CD14-positive monocyte (primary cell): ENCODE measurements at regions not wholly inside any gene's neighbourhood (a gene's known extent, or its start where the extent isn't known, plus 50 kb on each side); places are given as distances from the start of the nearest gene placed in this dataset.

Source experiments
- DNase-seq, 3 donors: peaks; one replicate each; pipeline ENCODE4 v3.0.0-alpha.2; 2011 to 2022
- H2AFZ ChIP-seq: 2 replicates; pipeline ENCODE4 v1.6.0; 2012; ENCODE audit warnings: mild to moderate bottlenecking, low read depth, low read length, inconsistent platforms; ENCODE audit not compliant: insufficient read depth, poor library complexity, severe bottlenecking
- H3K27ac ChIP-seq, 2 donors: 1 replicate in 1 of 2; 2 replicates in 1 of 2; pipeline ENCODE4 v1.5.1; 2012 to 2013; ENCODE audit warnings: low read length in 2 of 2, control low read depth in 1 of 2, inconsistent platforms in 1 of 2, low read depth in 1 of 2, mild to moderate bottlenecking in 1 of 2
- H3K27me3 ChIP-seq, 2 donors: one replicate each; pipeline versions ENCODE4 v1.6.0 to v1.6.1; 2011 to 2013; ENCODE audit warnings: low read length in 2 of 2; ENCODE audit not compliant: control insufficient read depth in 2 of 2, insufficient read depth in 2 of 2
- H3K36me3 ChIP-seq, 2 donors: replicated peaks in 1 of 2; 1 replicate in 1 of 2; 2 replicates in 1 of 2; pipeline versions ENCODE4 v1.5.1 to v1.6.1; 2012 to 2013; ENCODE audit warnings: low read length in 2 of 2, control low read depth in 1 of 2, inconsistent platforms in 1 of 2, mild to moderate bottlenecking in 1 of 2; ENCODE audit not compliant: insufficient read depth in 2 of 2, control insufficient read depth in 1 of 2
- H3K4me1 ChIP-seq, 2 donors: 1 replicate in 1 of 2; 2 replicates in 1 of 2; pipeline versions ENCODE4 v1.5.1 to v1.6.1; 2012 to 2013; ENCODE audit warnings: low read length in 2 of 2, control low read depth in 1 of 2, inconsistent platforms in 1 of 2, mild to moderate bottlenecking in 1 of 2, moderate library complexity in 1 of 2; ENCODE audit not compliant: insufficient read depth in 2 of 2, control insufficient read depth in 1 of 2
- H3K4me2 ChIP-seq: replicated peaks from 2 replicates; pipeline ENCODE3; 2012; ENCODE audit warnings: low read length, moderate library complexity, mild to moderate bottlenecking; ENCODE audit not compliant: poor library complexity, severe bottlenecking; ENCODE audit errors: extremely low read depth
- H3K4me3 ChIP-seq, 3 experiments: fragments of 200-600 bp in 1 of 3; sonication (generic) in 1 of 3; replicated peaks in 1 of 3; 1 replicate in 2 of 3; 2 replicates in 1 of 3; pipeline ENCODE4 v1.5.1; 2011 to 2013; ENCODE audit warnings: low read length in 3 of 3, mild to moderate bottlenecking in 3 of 3, control low read depth in 2 of 3, low read depth in 2 of 3, inconsistent platforms in 1 of 3, moderate library complexity in 1 of 3
- H3K79me2 ChIP-seq: 2 replicates; pipeline ENCODE4 v1.6.0; 2012; ENCODE audit warnings: mild to moderate bottlenecking, control low read depth, inconsistent platforms, low read length, moderate library complexity; ENCODE audit not compliant: insufficient read depth
- H3K9ac ChIP-seq: 2 replicates; pipeline ENCODE4 v1.6.0; 2017; ENCODE audit warnings: low read length, mild to moderate bottlenecking; ENCODE audit not compliant: insufficient read depth, poor library complexity, severe bottlenecking
- H3K9me3 ChIP-seq, 2 donors: replicated peaks in 1 of 2; 1 replicate in 1 of 2; 2 replicates in 1 of 2; pipeline versions ENCODE4 v1.5.1 to v1.6.1; 2012 to 2013; ENCODE audit warnings: low read length in 2 of 2, control low read depth in 1 of 2; ENCODE audit not compliant: control insufficient read depth in 1 of 2, insufficient read depth in 1 of 2
- H4K20me1 ChIP-seq: 2 replicates; pipeline ENCODE4 v1.6.0; 2012; ENCODE audit warnings: mild to moderate bottlenecking, low read length, control low read depth, moderate library complexity; ENCODE audit not compliant: insufficient read depth
- H3K27ac Mint-ChIP-seq, 7 donors: one replicate each; pipeline ENCODE4 v1.8.0; 2020; ENCODE audit warnings: mild to moderate bottlenecking in 7 of 7, mixed read lengths in 7 of 7, moderate library complexity in 6 of 7, inconsistent platforms in 2 of 7
- H3K27me3 Mint-ChIP-seq, 3 donors: one replicate each; pipeline ENCODE4 v1.8.0; 2021 to 2022; ENCODE audit warnings: low read depth in 3 of 3, mild to moderate bottlenecking in 3 of 3, mixed read lengths in 3 of 3, moderate library complexity in 3 of 3, inconsistent platforms in 1 of 3
- H3K36me3 Mint-ChIP-seq, 2 donors: one replicate each; pipeline ENCODE4 v1.8.0; 2020; ENCODE audit warnings: mixed read lengths in 2 of 2, inconsistent platforms in 1 of 2, mild to moderate bottlenecking in 1 of 2
- H3K4me1 Mint-ChIP-seq: one replicate; pipeline ENCODE4 v1.8.0; 2020; ENCODE audit warnings: mild to moderate bottlenecking, mixed read lengths
- H3K4me3 Mint-ChIP-seq, 2 donors: one replicate each; pipeline ENCODE4 v1.8.0; 2020; ENCODE audit warnings: mild to moderate bottlenecking in 2 of 2, mixed read lengths in 2 of 2, moderate library complexity in 1 of 2
- H3K9me3 Mint-ChIP-seq, 7 donors: one replicate each; pipeline ENCODE4 v1.8.0; 2020 to 2022; ENCODE audit warnings: mixed read lengths in 7 of 7, mild to moderate bottlenecking in 6 of 7, moderate library complexity in 6 of 7, inconsistent platforms in 2 of 7
- CTCF ChIP-seq: fragments of 200-600 bp; IDR thresholded peaks from one replicate; pipeline ENCODE4 v1.8.0; 2022; ENCODE audit warnings: antibody characterized with exemption, mild to moderate bottlenecking
- WGBS: methylation state at CpG from one replicate; pipeline ENCODE4 v1.1.5; 2013; ENCODE audit warnings: missing lambda C conversion rate; ENCODE audit not compliant: insufficient coverage; 5-methylcytosine and 5-hydroxymethylcytosine counted together
- intact Hi-C, 2 donors: fragments of 100-400 bp; cut with micrococcal nuclease; formaldehyde crosslinking; loops; one replicate each; pipeline versions ENCODE4 v1.15.0 to v1.15.1; 2023

DNA sequence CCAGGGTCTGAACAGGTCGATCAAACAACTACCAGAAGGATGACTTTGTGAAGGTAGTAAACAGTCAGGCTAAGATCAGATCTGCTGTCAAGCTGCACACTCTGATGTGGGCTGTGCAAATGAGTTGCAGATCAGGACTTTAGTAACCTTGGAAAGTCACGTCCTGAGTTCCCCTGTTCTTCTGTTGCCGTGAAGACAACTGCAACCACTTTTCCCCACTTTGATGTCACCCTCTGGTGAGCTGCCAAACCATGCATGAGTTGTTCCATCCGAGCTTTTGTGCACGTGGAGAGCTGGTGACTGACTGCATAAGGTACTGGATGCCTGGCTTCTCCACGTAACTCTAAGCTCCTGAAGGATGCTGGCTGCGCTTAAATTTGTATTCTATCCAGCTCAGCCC is 111.0 kb downstream of the CD83 start:
- Histone ChIP-seq H3K27me3 (no peaks in the 10 kb centered on the region), H3K79me2 (no peaks in the 10 kb centered on the region), H2AFZ (no peak overlapping the region), H4K20me1 (no peaks in the 10 kb centered on the region), H3K27ac (no peak overlapping the region), H3K4me1 (peaks cover 13 to 16% of the 10 kb centered on the region in 2 donors), H3K4me2 (no peak overlapping the region), H3K9me3 (peaks cover 0 to 3% of the 10 kb centered on the region in 2 donors), H3K4me3 (no peak overlapping the region), H3K9ac (no peak overlapping the region), H3K36me3 (no peaks in the 10 kb centered on the region)
- 18% methylated on average over 5 of the region's 7 CpGs for WGBS
- TF ChIP-seq CTCF: no peak
- H3K36me3 Mint-ChIP-seq: no peaks in the 10 kb centered on the region
- peaks cover 0 to 4% (median 2%) of the 10 kb centered on the region in 3 donors for H3K27me3 Mint-ChIP-seq
- H3K9me3 Mint-ChIP-seq: peaks cover 0 to 5% (median 0%) of the 10 kb centered on the region in 7 donors
- no peak for DNase-seq
- no peak overlapping the region for H3K4me3 Mint-ChIP-seq
- no peak overlapping the region for H3K27ac Mint-ChIP-seq
- intact Hi-C loops: no loop called here
- H3K4me1 Mint-ChIP-seq: peaks cover 16% of the 10 kb centered on the region

DNA sequence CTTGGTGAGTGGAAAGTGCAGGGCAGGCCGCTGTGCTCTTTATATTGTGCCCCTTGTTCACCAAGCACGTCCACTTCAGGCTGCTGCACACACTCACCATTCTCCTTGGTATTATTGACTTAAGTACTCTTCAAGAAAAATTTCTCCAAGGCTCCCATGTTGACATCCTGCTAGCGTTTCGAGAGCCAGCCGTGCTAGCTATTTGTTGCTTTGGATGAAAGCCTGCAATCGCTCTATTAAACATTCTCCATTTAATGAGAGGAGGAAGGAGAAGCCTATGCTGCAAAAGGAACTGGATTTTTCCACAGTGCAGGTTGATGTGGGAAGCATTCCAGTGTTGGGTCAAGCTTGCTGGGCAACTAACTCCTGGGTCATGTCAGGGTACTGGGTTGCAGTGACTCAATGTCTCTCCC is 113.5 kb downstream of the CD83 start:
- Histone ChIP-seq H3K4me1 (no peaks in the 10 kb centered on the region), H3K27ac (no peak overlapping the region), H2AFZ (no peak overlapping the region), H3K9ac (no peak overlapping the region), H3K27me3 (no peaks in the 10 kb centered on the region), H3K4me3 (no peak overlapping the region), H4K20me1 (no peaks in the 10 kb centered on the region), H3K4me2 (no peak overlapping the region), H3K9me3 (peaks cover 0 to 3% of the 10 kb centered on the region in 2 donors), H3K79me2 (no peaks in the 10 kb centered on the region), H3K36me3 (no peaks in the 10 kb centered on the region)
- TF ChIP-seq CTCF: no peak
- no peak overlapping the region for H3K27ac Mint-ChIP-seq
- H3K36me3 Mint-ChIP-seq: no peaks in the 10 kb centered on the region
- H3K27me3 Mint-ChIP-seq: peaks cover 2 to 4% (median 3%) of the 10 kb centered on the region in 3 donors
- peaks cover 1% of the 10 kb centered on the region for H3K4me1 Mint-ChIP-seq
- intact Hi-C loops: no loop called here
- 100% methylated on average over 1 of the region's 6 CpGs for WGBS
- peaks cover 0 to 5% (median 0%) of the 10 kb centered on the region in 7 donors for H3K9me3 Mint-ChIP-seq
- DNase-seq: no peak
- H3K4me3 Mint-ChIP-seq: no peak overlapping the region
